Stomach smooth muscle (tissue), 2 donors: ENCODE measurements at regions not wholly inside any gene's neighbourhood (a gene's known extent, or its start where the extent isn't known, plus 50 kb on each side); places are given as distances from the start of the nearest gene placed in this dataset.

Source experiments
- H3K27ac ChIP-seq: one replicate; pipeline ENCODE4 v1.7.0; 2013; ENCODE audit warnings: mild to moderate bottlenecking, low read length, inconsistent platforms
- H3K27me3 ChIP-seq, 2 donors: one replicate each; pipeline ENCODE4 v1.7.0; 2013; ENCODE audit warnings: low read length in 2 of 2; ENCODE audit not compliant: insufficient read depth in 2 of 2, control insufficient read depth in 1 of 2
- H3K36me3 ChIP-seq, 2 donors: one replicate each; pipeline ENCODE4 v1.7.0; 2013; ENCODE audit warnings: low read length in 2 of 2; ENCODE audit not compliant: control insufficient read depth in 2 of 2, insufficient read depth in 2 of 2
- H3K4me1 ChIP-seq: one replicate; pipeline ENCODE4 v1.7.0; 2013; ENCODE audit warnings: low read length; ENCODE audit not compliant: control insufficient read depth, insufficient read depth
- H3K4me3 ChIP-seq, 2 donors: one replicate each; pipeline ENCODE4 v1.7.0; 2013; ENCODE audit warnings: low read length in 2 of 2
- H3K9ac ChIP-seq, 2 donors: one replicate each; pipeline ENCODE4 v1.7.0; 2013; ENCODE audit warnings: low read length in 2 of 2, mild to moderate bottlenecking in 1 of 2
- H3K9me3 ChIP-seq, 2 donors: one replicate each; pipeline ENCODE4 v1.7.0; 2013; ENCODE audit warnings: low read length in 2 of 2; ENCODE audit not compliant: control insufficient read depth in 2 of 2
- donor health status: healthy.
- donor health status: Pancreatic carcinoma.

- Histone ChIP-seq H3K27ac (no peak overlapping the region), H3K4me1 (no peaks in the 10 kb centered on the region), H3K9me3 (no peaks in the 10 kb centered on the region), H3K27me3 (no peaks in the 10 kb centered on the region), H3K36me3 (no peaks in the 10 kb centered on the region), H3K4me3 (no peak overlapping the region), H3K9ac (no peak overlapping the region)
These were observed 616.8 kb downstream of the TLE4 start for GRCh38 chr9:80188579-80188978.

GRCh38 chr9:80185112-80185738 is 613.5 kb downstream of the TLE4 start:
- Histone ChIP-seq H3K27ac (no peak overlapping the region), H3K27me3 (no peaks in the 10 kb centered on the region), H3K9me3 (peaks cover 0 to 3% of the 10 kb centered on the region in 2 donors), H3K4me1 (no peaks in the 10 kb centered on the region), H3K4me3 (no peak overlapping the region), H3K36me3 (no peaks in the 10 kb centered on the region), H3K9ac (no peak overlapping the region)

DNA sequence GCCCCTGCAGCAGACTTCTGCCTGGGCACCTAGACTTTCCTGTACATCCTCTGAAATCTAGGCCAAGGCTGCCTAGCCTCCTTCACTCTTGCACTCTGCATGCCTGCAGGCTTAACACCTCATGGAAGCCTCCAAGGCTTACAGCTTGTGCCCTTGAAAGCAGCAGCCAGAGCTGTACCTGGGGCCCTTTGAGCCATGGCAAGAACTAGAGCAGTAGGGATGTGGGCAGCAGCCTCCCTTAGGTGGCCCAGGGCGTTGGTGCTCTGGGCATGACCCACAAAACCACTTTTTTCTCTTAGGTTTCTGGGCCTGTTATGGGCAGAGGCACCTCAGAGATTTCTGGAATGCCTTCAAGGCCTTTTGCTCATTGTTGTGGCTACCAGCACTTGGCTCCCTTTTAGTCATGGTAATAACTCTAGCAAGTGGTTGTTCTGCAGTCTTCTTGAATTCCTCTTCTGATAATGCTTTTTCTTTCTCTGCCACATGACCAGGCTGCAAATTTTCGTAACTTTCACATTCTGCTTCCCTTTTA is 606.2 kb downstream of the TLE4 start:
- no peak overlapping the region for H3K9ac ChIP-seq
- no peak overlapping the region for H3K4me3 ChIP-seq

GRCh38 chr9:80175286-80176150 is 603.8 kb downstream of the TLE4 start:
- H3K27ac ChIP-seq, result no peak overlapping the region
- no peaks in the 10 kb centered on the region for H3K36me3 ChIP-seq
- no peak overlapping the region for H3K9ac ChIP-seq
- no peaks in the 10 kb centered on the region for H3K4me1 ChIP-seq
- peaks cover 0 to 4% of the 10 kb centered on the region in 2 donors for H3K9me3 ChIP-seq
- H3K27me3 ChIP-seq, result no peaks in the 10 kb centered on the region
- H3K4me3 ChIP-seq, result no peak overlapping the region

More for the DNA sequence above, 606.2 kb downstream of the TLE4 start:
- H3K4me1 ChIP-seq, result no peaks in the 10 kb centered on the region
- H3K36me3 ChIP-seq, result no peaks in the 10 kb centered on the region
- peaks cover 3 to 4% of the 10 kb centered on the region in 2 donors for H3K9me3 ChIP-seq
- no peaks in the 10 kb centered on the region for H3K27me3 ChIP-seq
- H3K27ac ChIP-seq, result no peak overlapping the region

DNA sequence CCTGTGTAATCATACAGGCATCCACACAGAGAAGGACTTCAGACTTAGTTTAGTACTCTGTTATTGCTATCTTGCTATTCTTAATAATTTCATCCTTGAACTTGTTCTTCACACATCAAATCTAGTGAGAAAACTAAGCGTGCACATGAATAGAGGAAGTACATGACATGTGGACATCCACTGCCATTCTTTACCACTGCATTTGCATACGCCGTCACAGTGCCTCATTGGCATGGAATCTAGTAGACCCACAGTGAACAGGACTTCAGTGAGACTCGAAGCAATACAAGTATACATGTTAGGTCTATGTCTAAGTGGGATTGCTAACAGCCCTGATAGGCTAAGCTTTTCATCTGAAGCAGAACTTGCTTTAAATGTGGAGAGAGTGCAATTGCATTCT is 592.1 kb downstream of the TLE4 start:
- no peak overlapping the region for H3K4me3 ChIP-seq
- H3K9me3 ChIP-seq, result no peaks in the 10 kb centered on the region
- H3K4me1 ChIP-seq, result no peaks in the 10 kb centered on the region
- no peaks in the 10 kb centered on the region for H3K27me3 ChIP-seq
- no peak overlapping the region for H3K27ac ChIP-seq
- no peak overlapping the region for H3K9ac ChIP-seq
- no peaks in the 10 kb centered on the region for H3K36me3 ChIP-seq

DNA sequence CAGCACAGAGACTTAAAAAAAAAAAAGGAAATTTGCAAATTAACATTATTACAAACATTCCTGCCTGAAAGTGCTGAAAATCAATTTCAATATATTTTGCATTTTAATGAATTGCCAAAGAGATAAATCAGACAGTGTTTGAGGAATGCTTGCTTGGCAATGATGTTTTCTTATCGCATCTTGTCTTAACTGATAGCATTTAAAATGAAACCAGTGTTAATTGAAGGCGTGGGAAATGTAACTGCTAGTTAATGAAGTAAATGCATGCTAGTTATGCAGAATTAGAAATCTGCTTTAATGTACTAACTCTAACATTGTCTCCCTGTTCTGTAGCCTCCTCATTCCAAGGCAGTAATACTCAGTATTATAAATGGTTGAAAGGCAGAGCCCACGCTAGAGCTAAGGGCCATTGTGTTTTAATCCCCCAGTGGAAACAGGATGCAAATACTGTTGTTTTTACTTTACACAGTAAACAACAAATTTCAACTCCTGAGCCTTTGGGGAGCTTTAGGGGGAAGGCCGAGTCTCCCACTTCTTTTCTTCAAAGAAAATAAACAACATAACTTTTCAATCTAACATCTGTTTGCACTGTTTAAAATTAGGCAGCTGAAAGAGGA is 586.9 kb downstream of the TLE4 start:
- no peak overlapping the region for H3K4me3 ChIP-seq

GRCh38 chr9:80158131-80158530 is 586.4 kb downstream of the TLE4 start:
- Histone ChIP-seq H3K4me3 (no peak overlapping the region), H3K27me3 (no peaks in the 10 kb centered on the region), H3K4me1 (no peaks in the 10 kb centered on the region), H3K9ac (no peak overlapping the region), H3K9me3 (no peaks in the 10 kb centered on the region), H3K27ac (no peak overlapping the region), H3K36me3 (no peaks in the 10 kb centered on the region)

More for the DNA sequence above, 586.9 kb downstream of the TLE4 start:
- Histone ChIP-seq H3K27ac (no peak overlapping the region), H3K9me3 (no peaks in the 10 kb centered on the region), H3K27me3 (no peaks in the 10 kb centered on the region), H3K4me1 (no peaks in the 10 kb centered on the region), H3K36me3 (no peaks in the 10 kb centered on the region), H3K9ac (no peak overlapping the region)

GRCh38 chr9:80157561-80157983 is 585.8 kb downstream of the TLE4 start:
- Histone ChIP-seq H3K4me3 (no peak overlapping the region), H3K4me1 (no peaks in the 10 kb centered on the region), H3K36me3 (no peaks in the 10 kb centered on the region), H3K27me3 (no peaks in the 10 kb centered on the region), H3K27ac (no peak overlapping the region), H3K9ac (no peak overlapping the region), H3K9me3 (no peaks in the 10 kb centered on the region)

DNA sequence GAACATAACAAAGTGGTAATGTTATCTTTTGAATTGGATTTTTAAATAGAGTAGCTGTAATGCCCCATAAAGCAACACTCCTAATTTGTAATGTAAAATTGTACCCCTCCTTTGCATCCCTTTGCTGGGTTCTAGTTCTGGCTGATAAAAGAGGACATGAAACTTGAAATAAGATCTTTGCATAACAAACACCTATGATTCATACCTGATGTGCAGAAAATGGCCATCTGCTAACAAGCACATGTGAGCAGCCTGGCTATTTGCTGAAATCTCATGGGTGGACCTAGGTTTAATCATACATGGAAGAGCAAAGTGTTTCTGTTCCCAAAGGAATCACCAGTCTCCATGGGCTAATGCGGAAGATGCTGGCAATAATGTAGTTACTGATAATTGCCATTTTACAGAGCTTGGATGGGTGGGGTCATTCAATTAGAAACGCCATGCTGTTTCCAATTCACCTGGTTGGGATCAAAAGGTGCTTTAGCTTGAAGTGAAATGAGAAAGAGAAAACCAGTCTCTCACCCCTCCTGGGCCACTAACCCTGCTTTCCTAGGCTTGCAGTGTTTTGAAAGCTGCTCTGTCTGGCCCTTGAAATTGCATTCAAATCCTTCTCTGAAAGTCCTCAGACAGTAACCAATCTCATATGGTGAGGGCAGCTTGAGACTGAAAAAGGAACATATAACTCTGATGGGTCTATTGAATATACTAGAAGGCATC is 585.1 kb downstream of the TLE4 start:
- H3K9me3 ChIP-seq, result no peaks in the 10 kb centered on the region
- no peaks in the 10 kb centered on the region for H3K36me3 ChIP-seq
- H3K27ac ChIP-seq, result no peak overlapping the region
- no peaks in the 10 kb centered on the region for H3K27me3 ChIP-seq
- H3K4me1 ChIP-seq, result no peaks in the 10 kb centered on the region
- no peak overlapping the region for H3K9ac ChIP-seq
- H3K4me3 ChIP-seq, result no peak overlapping the region

- no peak overlapping the region for H3K9ac ChIP-seq
- no peaks in the 10 kb centered on the region for H3K4me1 ChIP-seq
- no peaks in the 10 kb centered on the region for H3K9me3 ChIP-seq
- no peaks in the 10 kb centered on the region for H3K36me3 ChIP-seq
- no peak overlapping the region for H3K27ac ChIP-seq
- no peaks in the 10 kb centered on the region for H3K27me3 ChIP-seq
- no peak overlapping the region for H3K4me3 ChIP-seq
These were observed 584.5 kb downstream of the TLE4 start for GRCh38 chr9:80156262-80156661.
